ENCODE measurements at regions not wholly inside any gene's neighbourhood (a gene's known extent, or its start where the extent isn't known, plus 50 kb on each side); places are given as distances from the start of the nearest gene placed in this dataset.

- no peak for DNase-seq (ENCODE audit: low read depth)
- no peaks in the 10 kb centered on the region for H3K27me3 ChIP-seq (ENCODE audit: control insufficient read depth, insufficient read depth, low read length)
- ChIA-PET CTCF (no interaction called here), POLR2A (no interaction called here)
- H3K36me3 ChIP-seq (ENCODE audit: control insufficient read depth, insufficient read depth, low read length): no peaks in the 10 kb centered on the region
- no peak for TF ChIP-seq CTCF (IDR thresholded peaks at IDR 0.05; ENCODE audit: insufficient read depth, low read depth, low read length)
- no peak overlapping the region for H3K4me3 ChIP-seq (ENCODE audit: low read depth, low read length)
Observed at GRCh38 chr1:87632232-87632631, 303.6 kb downstream of the LMO4 start.

- H3K27me3 ChIP-seq (ENCODE audit: control insufficient read depth, insufficient read depth, low read length): no peaks in the 10 kb centered on the region
- no peak overlapping the region for H3K4me3 ChIP-seq (ENCODE audit: low read depth, low read length)
- no peak for DNase-seq (ENCODE audit: low read depth)
- ChIA-PET CTCF (no interaction called here), POLR2A (no interaction called here)
- TF ChIP-seq CTCF (IDR thresholded peaks at IDR 0.05; ENCODE audit: insufficient read depth, low read depth, low read length): no peak
- no peaks in the 10 kb centered on the region for H3K36me3 ChIP-seq (ENCODE audit: control insufficient read depth, insufficient read depth, low read length)
Observed at GRCh38 chr1:87636198-87636892, 307.7 kb downstream of the LMO4 start.

- H3K36me3 ChIP-seq (ENCODE audit: control insufficient read depth, insufficient read depth, low read length): no peaks in the 10 kb centered on the region
- H3K27me3 ChIP-seq (ENCODE audit: control insufficient read depth, insufficient read depth, low read length): no peaks in the 10 kb centered on the region
- DNase-seq (ENCODE audit: low read depth): no peak
- POLR2A ChIA-PET: no interaction called here
- CTCF ChIA-PET: interaction anchor here (0.8 kb wide), 1 partner anchor 16 kb away, joined by 3 read pairs; no protein-coding TSS in a partner anchor
- no peak overlapping the region for H3K4me3 ChIP-seq (ENCODE audit: low read depth, low read length)
- no peak for TF ChIP-seq CTCF (IDR thresholded peaks at IDR 0.05; ENCODE audit: insufficient read depth, low read depth, low read length)
Observed at GRCh38 chr1:87638636-87639035, 310.0 kb downstream of the LMO4 start.

GRCh38 chr1:87641996-87642395 is 313.3 kb downstream of the LMO4 start:
- POLR2A ChIA-PET: no interaction called here
- Histone ChIP-seq H3K27me3 (ENCODE audit: control insufficient read depth, insufficient read depth, low read length) (no peaks in the 10 kb centered on the region), H3K4me3 (ENCODE audit: low read depth, low read length) (no peak overlapping the region), H3K36me3 (ENCODE audit: control insufficient read depth, insufficient read depth, low read length) (no peaks in the 10 kb centered on the region)
- no peak for TF ChIP-seq CTCF (IDR thresholded peaks at IDR 0.05; ENCODE audit: insufficient read depth, low read depth, low read length)
- DNase-seq (ENCODE audit: low read depth): no peak
- CTCF ChIA-PET: interaction anchor here (2.1 kb wide), 1 partner anchor 9 kb away, joined by 9 read pairs; no protein-coding TSS in a partner anchor

GRCh38 chr1:87642581-87643221 is 314.0 kb downstream of the LMO4 start:
- DNase-seq (ENCODE audit: low read depth): no peak
- POLR2A ChIA-PET: no interaction called here
- Histone ChIP-seq H3K4me3 (ENCODE audit: low read depth, low read length) (no peak overlapping the region), H3K27me3 (ENCODE audit: control insufficient read depth, insufficient read depth, low read length) (no peaks in the 10 kb centered on the region), H3K36me3 (ENCODE audit: control insufficient read depth, insufficient read depth, low read length) (no peaks in the 10 kb centered on the region)
- TF ChIP-seq CTCF (IDR thresholded peaks at IDR 0.05; ENCODE audit: insufficient read depth, low read depth, low read length): no peak
- CTCF ChIA-PET: interaction anchor here (2.1 kb wide), 1 partner anchor 9 kb away, joined by 9 read pairs; no protein-coding TSS in a partner anchor
